HEK293 (cell line): ENCODE measurements at regions not wholly inside any gene's neighbourhood (a gene's known extent, or its start where the extent isn't known, plus 50 kb on each side); places are given as distances from the start of the nearest gene placed in this dataset.

Experiments
- CTCF ChIA-PET: fragments of 350-600 bp; formaldehyde crosslinking; extraction: SDS; loops from one replicate; lab custom pipeline; 2021; ENCODE audit warnings: antibody characterized with exemption; lab: Yijun Ruan, JAX
- POLR2A ChIA-PET: fragments of 300-600 bp; formaldehyde crosslinking; extraction: SDS; loops from one replicate; lab custom pipeline; 2020; ENCODE audit warnings: antibody characterized with exemption, inconsistent platforms; lab: Yijun Ruan, JAX
- H3K27ac ChIP-seq: fragments of 200-500 bp; sonication (Bioruptor generic); 2 replicates; pipeline ENCODE4 v1.5.1; 2014; ENCODE audit warnings: low read depth, low read length, control low read depth, inconsistent platforms; ENCODE audit errors: extremely low read depth
- H3K36me3 ChIP-seq, 2 experiments: fragments of 200-500 bp in 1 of 2; sonication (Bioruptor generic) in 1 of 2; 1 replicate in 1 of 2; 2 replicates in 1 of 2; pipeline ENCODE4 v1.5.1; 2014 to 2017; ENCODE audit warnings: inconsistent platforms in 2 of 2, low read length in 2 of 2; ENCODE audit not compliant: control insufficient read depth in 2 of 2, insufficient read depth in 1 of 2
- H3K4me1 ChIP-seq: fragments of 200-500 bp; sonication (Bioruptor generic); 2 replicates; pipeline ENCODE4 v1.5.1; 2014; ENCODE audit warnings: mild to moderate bottlenecking, low read length, inconsistent platforms; ENCODE audit not compliant: control insufficient read depth, insufficient read depth
- H3K4me3 ChIP-seq: 2 replicates; pipeline ENCODE4 v1.5.1; 2011; ENCODE audit warnings: low read depth, mild to moderate bottlenecking, control low read depth, low read length, moderate library complexity
- H3K9me3 ChIP-seq: fragments of 200-500 bp; sonication (Bioruptor generic); 2 replicates; pipeline ENCODE4 v1.5.1; 2014; ENCODE audit warnings: low read depth, low read length, inconsistent platforms; ENCODE audit not compliant: control insufficient read depth, insufficient read depth
- BCL11B ChIP-seq: fragments of 450-650 bp; formaldehyde crosslinking; IDR thresholded peaks from 2 replicates; pipeline ENCODE4 v1.5.1; 2016; ENCODE audit warnings: low read depth, missing biosample characterization, missing genetic modification characterization
- GLIS1 ChIP-seq: fragments of 450-650 bp; formaldehyde crosslinking; IDR thresholded peaks from 2 replicates; pipeline ENCODE4 v1.5.1; 2016; ENCODE audit warnings: missing biosample characterization, missing genetic modification characterization
- KLF7 ChIP-seq: fragments of 450-650 bp; formaldehyde crosslinking; IDR thresholded peaks from 2 replicates; pipeline ENCODE4 v1.5.1; 2016; ENCODE audit warnings: missing biosample characterization, missing genetic modification characterization, borderline replicate concordance
- OVOL3 ChIP-seq: fragments of 450-650 bp; formaldehyde crosslinking; IDR thresholded peaks from 2 replicates; pipeline ENCODE4 v1.5.1; 2016; ENCODE audit warnings: missing biosample characterization, missing genetic modification characterization
- SALL2 ChIP-seq: fragments of 450-650 bp; formaldehyde crosslinking; IDR thresholded peaks from 2 replicates; pipeline ENCODE4 v1.5.0; 2017; ENCODE audit warnings: missing biosample characterization, mild to moderate bottlenecking, missing genetic modification characterization, borderline replicate concordance
- ZFP3 ChIP-seq: fragments of 450-650 bp; formaldehyde crosslinking; IDR thresholded peaks from 2 replicates; pipeline ENCODE4 v1.5.1; 2016; ENCODE audit warnings: low read depth, missing biosample characterization, missing genetic modification characterization
- ZNF169 ChIP-seq: fragments of 450-650 bp; formaldehyde crosslinking; IDR thresholded peaks from 2 replicates; pipeline ENCODE4 v1.5.1; 2016; ENCODE audit warnings: missing biosample characterization, missing genetic modification characterization
- ZNF202 ChIP-seq: fragments of 450-650 bp; formaldehyde crosslinking; IDR thresholded peaks from 2 replicates; pipeline ENCODE4 v1.5.1; 2016; ENCODE audit warnings: missing biosample characterization, missing genetic modification characterization, borderline replicate concordance
- ZNF366 ChIP-seq: fragments of 450-650 bp; formaldehyde crosslinking; conservative IDR thresholded peaks from 2 replicates; pipeline ENCODE4 v1.5.1; 2016; ENCODE audit warnings: missing biosample characterization, missing genetic modification characterization
- ZNF423 ChIP-seq: fragments of 450-650 bp; formaldehyde crosslinking; IDR thresholded peaks from 2 replicates; pipeline ENCODE4 v1.5.1; 2016; ENCODE audit warnings: missing biosample characterization, missing genetic modification characterization
- ZNF544 ChIP-seq: fragments of 450-650 bp; formaldehyde crosslinking; IDR thresholded peaks from 2 replicates; pipeline ENCODE4 v1.5.0; 2017; ENCODE audit warnings: missing biosample characterization, missing genetic modification characterization
- ZNF561 ChIP-seq: fragments of 450-650 bp; IDR thresholded peaks from 2 replicates; pipeline ENCODE4 v1.5.1; 2018; ENCODE audit warnings: missing biosample characterization, missing genetic modification characterization, borderline replicate concordance
- ZNF629 ChIP-seq: fragments of 450-650 bp; formaldehyde crosslinking; IDR thresholded peaks from 2 replicates; pipeline ENCODE4 v1.5.1; 2017; ENCODE audit warnings: missing biosample characterization, missing genetic modification characterization
- ZNF843 ChIP-seq: fragments of 450-650 bp; formaldehyde crosslinking; IDR thresholded peaks from 2 replicates; pipeline ENCODE4 v1.5.1; 2016; ENCODE audit warnings: missing biosample characterization, missing genetic modification characterization
- TF ChIP-seq, protein P1 (sequence below): fragments of 450-650 bp; formaldehyde crosslinking; IDR thresholded peaks from 2 replicates; pipeline ENCODE4 v1.5.1; 2016; ENCODE audit warnings: missing biosample characterization, missing genetic modification characterization
- TF ChIP-seq, protein P2 (sequence below): fragments of 450-650 bp; formaldehyde crosslinking; IDR thresholded peaks from 2 replicates; pipeline ENCODE4 v1.5.0; 2017; ENCODE audit warnings: missing biosample characterization, missing genetic modification characterization, borderline replicate concordance
- TF ChIP-seq, protein P3 (sequence below): fragments of 450-650 bp; formaldehyde crosslinking; IDR thresholded peaks from 2 replicates; pipeline ENCODE4 v1.5.1; 2016; ENCODE audit warnings: missing biosample characterization, missing genetic modification characterization, borderline replicate concordance

DNA sequence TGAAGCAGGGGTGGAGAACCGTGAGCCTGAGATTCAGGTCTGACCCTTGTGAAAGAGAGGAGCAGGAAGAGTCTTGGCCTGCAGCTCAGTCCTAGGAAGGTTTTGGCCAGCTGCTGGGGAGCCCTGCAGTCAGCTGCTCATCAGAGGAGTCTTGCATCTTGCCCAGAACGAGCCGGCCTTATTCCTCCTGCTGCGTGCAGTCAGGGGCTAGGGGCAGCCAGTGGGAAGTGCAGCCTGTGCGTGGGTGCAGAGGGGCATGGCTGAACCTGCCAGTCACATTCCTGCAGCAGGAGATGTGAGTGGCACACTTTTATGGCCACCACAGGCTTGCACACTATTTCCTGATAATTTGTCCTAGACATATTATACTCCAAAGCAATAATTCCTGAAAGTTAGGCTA, 278.7 kb downstream of the NPR3 start:
- no peak overlapping the region for H3K4me3 ChIP-seq
- H3K4me1 ChIP-seq: no peaks in the 10 kb centered on the region
- H3K36me3 ChIP-seq: no peaks in the 10 kb centered on the region
- ChIA-PET POLR2A (no interaction called here), CTCF (no interaction called here)
- H3K9me3 ChIP-seq: no peaks in the 10 kb centered on the region
- no peak overlapping the region for H3K27ac ChIP-seq
- TF ChIP-seq, protein P1, sequence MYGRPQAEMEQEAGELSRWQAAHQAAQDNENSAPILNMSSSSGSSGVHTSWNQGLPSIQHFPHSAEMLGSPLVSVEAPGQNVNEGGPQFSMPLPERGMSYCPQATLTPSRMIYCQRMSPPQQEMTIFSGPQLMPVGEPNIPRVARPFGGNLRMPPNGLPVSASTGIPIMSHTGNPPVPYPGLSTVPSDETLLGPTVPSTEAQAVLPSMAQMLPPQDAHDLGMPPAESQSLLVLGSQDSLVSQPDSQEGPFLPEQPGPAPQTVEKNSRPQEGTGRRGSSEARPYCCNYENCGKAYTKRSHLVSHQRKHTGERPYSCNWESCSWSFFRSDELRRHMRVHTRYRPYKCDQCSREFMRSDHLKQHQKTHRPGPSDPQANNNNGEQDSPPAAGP (tag by site-specific recombination): no peak
- TF ChIP-seq OVOL3 (no peak), ZNF169 (tag by site-specific recombination) (no peak), BCL11B (tag by site-specific recombination) (no peak), SALL2 (tag by site-specific recombination) (no peak), ZNF423 (tag by site-specific recombination) (no peak), ZFP3 (tag by site-specific recombination) (no peak), ZNF202 (tag by site-specific recombination) (no peak), ZNF366 (tag by site-specific recombination) (no peak), ZNF561 (tag by site-specific recombination) (no peak)

DNA sequence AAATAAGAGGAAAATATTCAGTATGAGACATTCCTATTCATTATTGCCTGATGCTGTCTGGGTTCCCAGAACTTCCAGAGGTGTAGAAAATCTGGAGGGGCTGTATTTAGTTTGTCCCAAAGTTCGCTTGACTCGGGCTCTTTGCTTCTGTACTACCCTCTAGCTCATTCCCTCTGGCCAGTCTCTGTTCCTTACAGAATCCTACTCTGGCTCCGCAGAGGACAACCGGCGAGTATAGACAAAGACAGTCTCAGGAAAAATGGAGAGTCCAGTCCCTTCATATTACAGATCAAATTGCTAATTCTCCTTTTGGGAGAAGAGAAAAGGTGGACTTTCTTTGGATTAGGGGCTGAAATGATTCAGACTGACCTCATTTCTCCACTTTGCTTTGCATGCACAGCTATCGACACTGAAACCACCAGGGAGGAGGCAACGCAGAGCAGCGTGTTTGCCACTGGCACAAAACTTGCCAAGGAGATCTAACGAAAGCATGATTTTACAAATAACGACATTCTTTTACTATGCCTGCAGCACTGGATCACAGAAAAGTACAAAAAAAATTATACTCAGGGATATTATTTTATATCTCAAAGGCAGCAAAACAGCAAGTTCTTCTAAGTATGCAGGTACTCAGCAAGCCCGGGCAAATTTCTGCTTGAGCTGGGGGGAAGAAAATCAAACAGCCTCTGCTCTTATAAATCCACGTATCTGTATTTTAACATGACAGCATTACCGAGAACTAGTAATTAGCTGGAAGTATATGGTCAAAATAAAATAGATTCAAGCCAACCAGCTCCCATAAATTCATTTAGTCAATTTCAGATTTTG, 279.7 kb downstream of the NPR3 start:
- TF ChIP-seq ZNF544 (no peak), GLIS1 (tag by site-specific recombination) (no peak), KLF7 (tag by site-specific recombination) (no peak), ZNF629 (tag by site-specific recombination) (no peak), ZNF843 (no peak)
- TF ChIP-seq, protein P2, sequence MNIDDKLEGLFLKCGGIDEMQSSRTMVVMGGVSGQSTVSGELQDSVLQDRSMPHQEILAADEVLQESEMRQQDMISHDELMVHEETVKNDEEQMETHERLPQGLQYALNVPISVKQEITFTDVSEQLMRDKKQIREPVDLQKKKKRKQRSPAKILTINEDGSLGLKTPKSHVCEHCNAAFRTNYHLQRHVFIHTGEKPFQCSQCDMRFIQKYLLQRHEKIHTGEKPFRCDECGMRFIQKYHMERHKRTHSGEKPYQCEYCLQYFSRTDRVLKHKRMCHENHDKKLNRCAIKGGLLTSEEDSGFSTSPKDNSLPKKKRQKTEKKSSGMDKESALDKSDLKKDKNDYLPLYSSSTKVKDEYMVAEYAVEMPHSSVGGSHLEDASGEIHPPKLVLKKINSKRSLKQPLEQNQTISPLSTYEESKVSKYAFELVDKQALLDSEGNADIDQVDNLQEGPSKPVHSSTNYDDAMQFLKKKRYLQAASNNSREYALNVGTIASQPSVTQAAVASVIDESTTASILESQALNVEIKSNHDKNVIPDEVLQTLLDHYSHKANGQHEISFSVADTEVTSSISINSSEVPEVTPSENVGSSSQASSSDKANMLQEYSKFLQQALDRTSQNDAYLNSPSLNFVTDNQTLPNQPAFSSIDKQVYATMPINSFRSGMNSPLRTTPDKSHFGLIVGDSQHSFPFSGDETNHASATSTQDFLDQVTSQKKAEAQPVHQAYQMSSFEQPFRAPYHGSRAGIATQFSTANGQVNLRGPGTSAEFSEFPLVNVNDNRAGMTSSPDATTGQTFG (tag by site-specific recombination): no peak
- TF ChIP-seq, protein P3, sequence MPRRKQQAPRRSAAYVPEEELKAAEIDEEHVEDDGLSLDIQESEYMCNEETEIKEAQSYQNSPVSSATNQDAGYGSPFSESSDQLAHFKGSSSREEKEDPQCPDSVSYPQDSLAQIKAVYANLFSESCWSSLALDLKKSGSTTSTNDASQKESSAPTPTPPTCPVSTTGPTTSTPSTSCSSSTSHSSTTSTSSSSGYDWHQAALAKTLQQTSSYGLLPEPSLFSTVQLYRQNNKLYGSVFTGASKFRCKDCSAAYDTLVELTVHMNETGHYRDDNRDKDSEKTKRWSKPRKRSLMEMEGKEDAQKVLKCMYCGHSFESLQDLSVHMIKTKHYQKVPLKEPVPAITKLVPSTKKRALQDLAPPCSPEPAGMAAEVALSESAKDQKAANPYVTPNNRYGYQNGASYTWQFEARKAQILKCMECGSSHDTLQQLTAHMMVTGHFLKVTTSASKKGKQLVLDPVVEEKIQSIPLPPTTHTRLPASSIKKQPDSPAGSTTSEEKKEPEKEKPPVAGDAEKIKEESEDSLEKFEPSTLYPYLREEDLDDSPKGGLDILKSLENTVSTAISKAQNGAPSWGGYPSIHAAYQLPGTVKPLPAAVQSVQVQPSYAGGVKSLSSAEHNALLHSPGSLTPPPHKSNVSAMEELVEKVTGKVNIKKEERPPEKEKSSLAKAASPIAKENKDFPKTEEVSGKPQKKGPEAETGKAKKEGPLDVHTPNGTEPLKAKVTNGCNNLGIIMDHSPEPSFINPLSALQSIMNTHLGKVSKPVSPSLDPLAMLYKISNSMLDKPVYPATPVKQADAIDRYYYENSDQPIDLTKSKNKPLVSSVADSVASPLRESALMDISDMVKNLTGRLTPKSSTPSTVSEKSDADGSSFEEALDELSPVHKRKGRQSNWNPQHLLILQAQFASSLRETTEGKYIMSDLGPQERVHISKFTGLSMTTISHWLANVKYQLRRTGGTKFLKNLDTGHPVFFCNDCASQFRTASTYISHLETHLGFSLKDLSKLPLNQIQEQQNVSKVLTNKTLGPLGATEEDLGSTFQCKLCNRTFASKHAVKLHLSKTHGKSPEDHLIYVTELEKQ (tag by site-specific recombination): no peak
- Histone ChIP-seq H3K9me3 (no peaks in the 10 kb centered on the region), H3K4me3 (no peak overlapping the region), H3K27ac (no peak overlapping the region), H3K4me1 (no peaks in the 10 kb centered on the region), H3K36me3 (no peaks in the 10 kb centered on the region)
- POLR2A ChIA-PET: no interaction called here
- CTCF ChIA-PET: no interaction called here
